ENCODE measurements at regions not wholly inside any gene's neighbourhood (a gene's known extent, or its start where the extent isn't known, plus 50 kb on each side); places are given as distances from the start of the nearest gene placed in this dataset.

DNA sequence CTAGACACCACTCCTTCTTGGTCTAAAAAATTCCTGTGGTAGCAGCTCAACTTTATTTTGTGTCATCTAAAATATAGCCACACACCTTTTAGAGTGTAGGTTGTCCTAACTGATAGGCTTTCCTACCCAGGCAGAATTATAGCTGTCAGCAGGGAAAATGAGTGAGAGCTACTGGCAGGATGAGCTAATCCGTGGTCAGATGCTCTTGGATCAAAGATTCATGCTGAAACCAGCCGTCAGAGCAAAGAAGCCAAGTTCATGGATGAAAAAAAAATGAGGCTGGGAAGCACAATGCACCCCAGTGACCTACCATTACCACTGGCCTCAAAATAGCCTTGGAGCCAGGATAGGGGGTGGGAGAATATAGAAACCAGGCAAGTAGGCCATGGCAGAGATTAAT lies 113.1 kb upstream of the BLID start:
- peaks cover 15% of the 10 kb centered on the region for H3K4me1 ChIP-seq (ENCODE audit: control insufficient read depth, insufficient read depth, low read length)
- no peak for DNase-seq
- H3K36me3 ChIP-seq (ENCODE audit: control insufficient read depth, insufficient read depth, low read length), result no peaks in the 10 kb centered on the region
- WGBS (ENCODE audit: insufficient coverage), result 43% methylated on average over 1 of the region's 2 CpGs
- no peaks in the 10 kb centered on the region for H3K9me3 ChIP-seq (replicated peaks; ENCODE audit: control insufficient read depth, low read depth, low read length)
- H3K4me3 ChIP-seq (ENCODE audit: low read length), result no peak overlapping the region
- peak overlapping the region; percentile 80 for H3K27ac ChIP-seq (ENCODE audit: low read length)
- H3K27me3 ChIP-seq (ENCODE audit: control insufficient read depth, insufficient read depth, low read length), result no peaks in the 10 kb centered on the region

DNA sequence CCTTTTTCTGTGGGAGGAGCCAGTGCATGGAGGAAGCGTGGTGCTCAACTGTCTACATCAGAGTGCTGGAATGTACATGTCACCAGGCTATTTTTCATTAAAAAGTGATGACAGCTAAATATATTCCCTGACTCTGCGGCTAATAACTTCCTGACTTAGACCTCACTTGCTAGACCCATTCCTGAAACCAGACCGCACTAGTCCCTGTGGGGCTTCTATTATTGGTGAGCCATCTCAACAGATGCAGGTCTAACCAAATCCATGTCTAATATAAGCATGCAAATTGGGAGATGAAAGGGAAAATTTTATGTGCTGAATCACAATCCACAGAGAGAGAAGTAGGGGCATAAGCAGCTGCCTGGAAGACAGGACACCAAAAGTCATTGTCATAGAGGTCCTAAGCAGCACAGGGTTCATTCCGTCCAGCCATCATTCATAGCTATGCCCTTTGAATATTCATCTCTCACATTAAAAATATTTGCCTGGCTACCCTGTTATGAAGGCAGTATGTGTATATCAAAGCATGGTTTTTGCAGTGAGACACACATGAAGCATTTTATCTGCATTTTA lies 110.9 kb upstream of the BLID start:
- Histone ChIP-seq H3K9me3 (replicated peaks; ENCODE audit: control insufficient read depth, low read depth, low read length) (no peaks in the 10 kb centered on the region), H3K36me3 (ENCODE audit: control insufficient read depth, insufficient read depth, low read length) (no peaks in the 10 kb centered on the region), H3K4me3 (ENCODE audit: low read length) (no peak overlapping the region), H3K27ac (ENCODE audit: low read length) (no peak overlapping the region), H3K4me1 (ENCODE audit: control insufficient read depth, insufficient read depth, low read length) (peaks cover 15% of the 10 kb centered on the region), H3K27me3 (ENCODE audit: control insufficient read depth, insufficient read depth, low read length) (no peaks in the 10 kb centered on the region)
- no peak for DNase-seq
- no CpG with 5 or more reads among the region's 4 CpGs for WGBS (ENCODE audit: insufficient coverage)

GRCh38 chr11:122224867-122225266 lies 108.9 kb upstream of the BLID start:
- Histone ChIP-seq H3K27me3 (ENCODE audit: control insufficient read depth, insufficient read depth, low read length) (no peaks in the 10 kb centered on the region), H3K36me3 (ENCODE audit: control insufficient read depth, insufficient read depth, low read length) (no peaks in the 10 kb centered on the region), H3K4me3 (ENCODE audit: low read length) (no peak overlapping the region), H3K9me3 (replicated peaks; ENCODE audit: control insufficient read depth, low read depth, low read length) (no peaks in the 10 kb centered on the region), H3K27ac (ENCODE audit: low read length) (no peak overlapping the region), H3K4me1 (ENCODE audit: control insufficient read depth, insufficient read depth, low read length) (peaks cover 12% of the 10 kb centered on the region)
- WGBS (ENCODE audit: insufficient coverage), result 69% methylated on average over 2 of the region's 2 CpGs
- no peak for DNase-seq

GRCh38 chr11:122220321-122220720 lies 104.3 kb upstream of the BLID start:
- Histone ChIP-seq H3K36me3 (ENCODE audit: control insufficient read depth, insufficient read depth, low read length) (no peaks in the 10 kb centered on the region), H3K27me3 (ENCODE audit: control insufficient read depth, insufficient read depth, low read length) (no peaks in the 10 kb centered on the region), H3K9me3 (replicated peaks; ENCODE audit: control insufficient read depth, low read depth, low read length) (no peaks in the 10 kb centered on the region), H3K4me1 (ENCODE audit: control insufficient read depth, insufficient read depth, low read length) (peaks cover 2% of the 10 kb centered on the region), H3K27ac (ENCODE audit: low read length) (no peak overlapping the region), H3K4me3 (ENCODE audit: low read length) (no peak overlapping the region)
- no peak for DNase-seq
- no CpG with 5 or more reads among the region's 2 CpGs for WGBS (ENCODE audit: insufficient coverage)

- Histone ChIP-seq H3K9me3 (replicated peaks; ENCODE audit: control insufficient read depth, low read depth, low read length) (no peaks in the 10 kb centered on the region), H3K4me3 (ENCODE audit: low read length) (no peak overlapping the region), H3K4me1 (ENCODE audit: control insufficient read depth, insufficient read depth, low read length) (peaks cover 5% of the 10 kb centered on the region), H3K27ac (ENCODE audit: low read length) (no peak overlapping the region), H3K27me3 (ENCODE audit: control insufficient read depth, insufficient read depth, low read length) (no peaks in the 10 kb centered on the region), H3K36me3 (ENCODE audit: control insufficient read depth, insufficient read depth, low read length) (no peaks in the 10 kb centered on the region)
- 100% methylated on average over 1 of the region's 3 CpGs for WGBS (ENCODE audit: insufficient coverage)
- no peak for DNase-seq
Measured at GRCh38 chr11:122219791-122220190, 103.8 kb upstream of the BLID start.

DNA sequence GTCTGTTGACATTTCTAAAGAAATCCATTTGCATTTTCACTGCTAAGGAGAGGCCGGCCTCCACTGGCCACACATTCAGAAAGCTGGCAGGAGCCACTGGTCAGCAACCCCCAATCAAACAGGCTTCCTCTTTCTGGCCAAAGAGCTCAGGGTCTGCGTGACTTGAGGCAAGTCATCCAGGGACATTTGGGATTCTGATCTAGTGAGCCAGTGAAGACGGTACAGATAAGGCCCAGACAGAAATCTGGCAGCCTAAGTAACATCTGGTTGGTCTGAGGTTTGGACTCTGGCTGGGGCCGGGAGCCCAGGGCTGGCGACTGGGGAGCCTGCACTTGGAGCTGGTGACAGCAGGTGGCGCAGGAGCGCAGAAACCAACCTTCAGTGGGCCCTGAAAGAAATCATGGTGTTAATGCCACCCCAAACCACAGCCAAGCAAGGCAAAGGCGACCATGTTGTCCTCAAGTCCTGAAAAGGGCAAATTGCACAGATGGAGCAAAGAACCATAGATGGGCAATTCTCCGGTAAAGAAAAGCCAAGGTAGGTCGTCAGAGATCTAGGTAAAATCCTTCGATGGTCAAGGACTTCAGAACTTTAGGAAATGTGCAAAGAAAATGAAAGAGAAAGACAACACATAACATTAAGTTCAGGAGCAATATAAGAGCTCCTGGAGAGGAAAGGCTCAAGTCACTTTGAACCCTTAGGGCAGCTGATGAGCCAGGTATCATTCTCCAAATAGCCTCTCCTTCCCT lies 99.4 kb upstream of the BLID start:
- 17% methylated on average over 8 of the region's 11 CpGs for WGBS (ENCODE audit: insufficient coverage)
- H3K9me3 ChIP-seq (replicated peaks; ENCODE audit: control insufficient read depth, low read depth, low read length), result no peaks in the 10 kb centered on the region
- H3K36me3 ChIP-seq (ENCODE audit: control insufficient read depth, insufficient read depth, low read length), result no peaks in the 10 kb centered on the region
- H3K4me3 ChIP-seq (ENCODE audit: low read length), result no peak overlapping the region
- DNase-seq, result peak; percentile 74
- peaks cover 5% of the 10 kb centered on the region for H3K4me1 ChIP-seq (ENCODE audit: control insufficient read depth, insufficient read depth, low read length)
- H3K27me3 ChIP-seq (ENCODE audit: control insufficient read depth, insufficient read depth, low read length), result no peaks in the 10 kb centered on the region
- H3K27ac ChIP-seq (ENCODE audit: low read length), result no peak overlapping the region

DNA sequence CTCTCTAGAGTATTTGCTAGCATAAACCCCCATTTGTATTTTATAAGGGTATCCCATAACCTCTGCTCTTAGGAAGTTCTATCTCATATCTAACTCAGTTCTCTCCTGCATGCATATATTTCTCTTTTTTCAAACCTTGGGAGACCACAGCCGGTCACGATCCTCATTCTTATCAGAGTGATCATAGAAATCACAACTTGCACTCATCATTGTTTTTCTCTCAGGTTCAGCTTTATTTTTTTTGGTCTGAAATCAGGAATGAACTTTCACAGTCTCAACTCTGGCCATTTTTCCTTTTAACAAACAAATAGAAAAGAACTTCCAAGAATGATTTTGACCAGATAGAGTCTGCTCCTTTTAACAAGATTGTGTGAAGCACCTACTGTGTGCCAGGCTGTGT lies 98.6 kb upstream of the BLID start:
- Histone ChIP-seq H3K9me3 (replicated peaks; ENCODE audit: control insufficient read depth, low read depth, low read length) (no peaks in the 10 kb centered on the region), H3K4me3 (ENCODE audit: low read length) (no peak overlapping the region), H3K4me1 (ENCODE audit: control insufficient read depth, insufficient read depth, low read length) (peaks cover 9% of the 10 kb centered on the region), H3K27me3 (ENCODE audit: control insufficient read depth, insufficient read depth, low read length) (no peaks in the 10 kb centered on the region), H3K27ac (ENCODE audit: low read length) (no peak overlapping the region), H3K36me3 (ENCODE audit: control insufficient read depth, insufficient read depth, low read length) (no peaks in the 10 kb centered on the region)
- no peak for DNase-seq
- 70% methylated on average over 2 of the region's 2 CpGs for WGBS (ENCODE audit: insufficient coverage)

DNA sequence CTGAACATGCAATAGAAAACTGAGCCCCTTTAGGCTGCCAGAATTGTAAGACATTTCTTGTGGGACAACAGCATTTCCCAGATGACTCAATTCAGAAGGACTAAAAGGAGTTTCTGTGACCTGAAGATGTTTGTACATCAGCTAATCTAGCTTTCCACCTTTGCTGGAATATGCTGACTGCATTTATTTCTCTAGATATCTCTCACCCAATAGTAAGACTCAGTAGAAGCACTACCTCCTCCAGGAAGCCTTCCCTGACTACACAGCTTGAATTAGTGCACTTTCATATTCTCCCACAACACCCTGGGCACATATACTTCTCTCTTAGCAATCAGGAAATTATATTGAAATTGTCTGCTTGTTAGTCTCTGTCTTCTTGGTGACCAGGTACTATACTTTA lies 98.1 kb upstream of the BLID start:
- H3K27ac ChIP-seq (ENCODE audit: low read length), result no peak overlapping the region

GRCh38 chr11:122213171-122213570 lies 97.2 kb upstream of the BLID start:
- Histone ChIP-seq H3K9me3 (replicated peaks; ENCODE audit: control insufficient read depth, low read depth, low read length) (no peaks in the 10 kb centered on the region), H3K27ac (ENCODE audit: low read length) (no peak overlapping the region), H3K4me1 (ENCODE audit: control insufficient read depth, insufficient read depth, low read length) (peaks cover 15% of the 10 kb centered on the region), H3K4me3 (ENCODE audit: low read length) (no peak overlapping the region), H3K27me3 (ENCODE audit: control insufficient read depth, insufficient read depth, low read length) (no peaks in the 10 kb centered on the region), H3K36me3 (ENCODE audit: control insufficient read depth, insufficient read depth, low read length) (no peaks in the 10 kb centered on the region)
- no peak for DNase-seq
- WGBS (ENCODE audit: insufficient coverage), result 82% methylated on average over 11 of the region's 12 CpGs

More for the DNA sequence above, 98.1 kb upstream of the BLID start:
- no peaks in the 10 kb centered on the region for H3K9me3 ChIP-seq (replicated peaks; ENCODE audit: control insufficient read depth, low read depth, low read length)
- DNase-seq, result no peak
- no peak overlapping the region for H3K4me3 ChIP-seq (ENCODE audit: low read length)
- no peaks in the 10 kb centered on the region for H3K36me3 ChIP-seq (ENCODE audit: control insufficient read depth, insufficient read depth, low read length)
- H3K27me3 ChIP-seq (ENCODE audit: control insufficient read depth, insufficient read depth, low read length), result no peaks in the 10 kb centered on the region
- peaks cover 12% of the 10 kb centered on the region for H3K4me1 ChIP-seq (ENCODE audit: control insufficient read depth, insufficient read depth, low read length)

DNA sequence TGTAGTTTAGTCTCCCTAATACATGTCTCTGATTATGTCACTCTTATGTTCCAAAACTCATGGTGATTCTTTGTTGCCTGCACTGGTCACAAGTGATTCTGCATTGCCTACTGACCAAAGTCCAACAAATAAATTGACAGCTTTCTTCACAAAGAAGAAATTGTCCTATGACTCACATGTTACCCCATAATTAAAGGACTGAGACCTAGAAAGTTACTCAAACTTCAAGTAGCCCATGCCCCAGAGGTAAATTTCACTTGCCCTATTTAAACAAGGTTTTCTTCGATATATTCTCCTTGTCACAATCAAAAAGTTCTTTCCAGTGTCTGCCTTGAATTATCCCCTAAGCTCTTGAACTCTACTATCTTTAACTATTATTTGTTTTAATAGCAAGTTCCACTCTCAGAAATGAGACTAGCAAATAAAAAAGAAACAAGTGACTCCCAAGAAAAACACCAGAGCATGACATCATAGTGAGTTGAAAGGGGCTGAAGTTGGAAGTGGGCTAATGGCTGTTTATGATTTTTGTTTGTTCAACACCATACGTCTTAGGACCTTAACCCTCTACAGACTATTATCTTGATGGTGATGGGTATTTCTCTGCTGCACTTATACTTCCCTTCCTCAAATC lies 94.5 kb upstream of the BLID start:
- no peak overlapping the region for H3K27ac ChIP-seq (ENCODE audit: low read length)
- H3K4me3 ChIP-seq (ENCODE audit: low read length), result no peak overlapping the region
- WGBS (ENCODE audit: insufficient coverage), result no CpG with 5 or more reads among the region's 2 CpGs
- H3K36me3 ChIP-seq (ENCODE audit: control insufficient read depth, insufficient read depth, low read length), result no peaks in the 10 kb centered on the region
- H3K27me3 ChIP-seq (ENCODE audit: control insufficient read depth, insufficient read depth, low read length), result no peaks in the 10 kb centered on the region
- peaks cover 22% of the 10 kb centered on the region for H3K4me1 ChIP-seq (ENCODE audit: control insufficient read depth, insufficient read depth, low read length)
- no peaks in the 10 kb centered on the region for H3K9me3 ChIP-seq (replicated peaks; ENCODE audit: control insufficient read depth, low read depth, low read length)
- no peak for DNase-seq
